Left lung (tissue), 4 donors: ENCODE measurements at regions not wholly inside any gene's neighbourhood (a gene's known extent, or its start where the extent isn't known, plus 50 kb on each side); places are given as distances from the start of the nearest gene placed in this dataset.

Experiments used
- ATAC-seq: fragments of 200-7000 bp; cut with Tn5 transposase; one replicate; pipeline ENCODE4 v1.9.1; 2020; ENCODE audit warnings: moderate library complexity
- DNase-seq, 4 donors: peaks; one replicate each; pipeline ENCODE4 v3.0.0-alpha.2; 2013 to 2020
- H3K27ac ChIP-seq, 2 donors: fragments of 200-600 bp; sonication (generic) in 1 of 2; one replicate each; pipeline versions ENCODE4 v1.5.0 to v1.8.0; 2020 to 2021
- H3K27me3 ChIP-seq, 2 donors: fragments of 200-600 bp; sonication (generic) in 1 of 2; one replicate each; pipeline versions ENCODE4 v1.5.0 to v1.8.0; 2020 to 2021
- H3K36me3 ChIP-seq, 2 donors: fragments of 200-600 bp; sonication (generic) in 1 of 2; one replicate each; pipeline versions ENCODE4 v1.5.0 to v1.8.0; 2020 to 2021
- H3K4me1 ChIP-seq, 2 donors: fragments of 200-600 bp; one replicate each; pipeline ENCODE4 v1.8.0; 2021
- H3K4me3 ChIP-seq, 2 donors: fragments of 200-600 bp; sonication (generic) in 1 of 2; one replicate each; pipeline versions ENCODE4 v1.5.0 to v1.8.0; 2020 to 2021; ENCODE audit warnings: mild to moderate bottlenecking in 1 of 2
- H3K9me3 ChIP-seq, 2 donors: fragments of 200-600 bp; sonication (generic) in 1 of 2; one replicate each; pipeline versions ENCODE4 v1.5.0 to v1.8.0; 2020 to 2021
- CTCF ChIP-seq, 2 donors: fragments of 200-600 bp; sonication (generic) in 1 of 2; IDR thresholded peaks; one replicate each; pipeline versions ENCODE4 v1.5.0 to v1.8.0; 2021; ENCODE audit warnings: antibody characterized with exemption in 2 of 2
- intact Hi-C, 2 donors: fragments of 100-400 bp; cut with DNase I; formaldehyde crosslinking; loops; one replicate each; pipeline versions ENCODE4 v1.11.2 to v1.14.2; 2022
- donor health status: DM: no; HTN: yes; CAD: no.
- donor health status: DM: no; HTN: no; CAD: no.

GRCh38 chr6:16063580-16063979 is 65.3 kb upstream of the MYLIP start:
- Histone ChIP-seq H3K27ac (no peak overlapping the region), H3K36me3 (no peaks in the 10 kb centered on the region), H3K27me3 (no peaks in the 10 kb centered on the region), H3K4me3 (no peak overlapping the region), H3K9me3 (no peaks in the 10 kb centered on the region), H3K4me1 (no peaks in the 10 kb centered on the region)
- intact Hi-C loops = no loop called here
- TF ChIP-seq CTCF (IDR thresholded peaks at IDR 0.05) = no peak
- no peak for ATAC-seq
- DNase-seq = no peak

DNA sequence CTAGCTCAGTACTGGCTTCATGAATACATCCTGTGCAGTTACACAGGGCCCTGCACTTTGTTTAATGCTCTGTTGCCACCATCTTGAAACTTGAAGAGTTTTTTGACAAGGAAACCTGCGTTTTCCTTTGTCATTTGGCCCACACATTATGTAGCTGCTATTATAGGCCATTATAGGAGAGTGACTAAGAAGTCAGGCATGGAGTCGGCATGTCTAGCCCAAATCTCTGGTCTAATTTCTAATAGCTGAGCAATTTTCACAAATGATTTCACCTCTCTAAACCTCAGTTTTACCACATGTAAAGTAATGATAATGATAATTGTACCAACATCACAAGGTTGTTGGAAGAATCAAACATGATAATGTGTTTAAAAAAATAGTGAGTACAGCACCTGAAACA is 67.1 kb upstream of the MYLIP start:
- ATAC-seq = no peak
- no peak for TF ChIP-seq CTCF (IDR thresholded peaks at IDR 0.05)
- Histone ChIP-seq H3K36me3 (no peaks in the 10 kb centered on the region), H3K27ac (no peak overlapping the region), H3K4me3 (no peak overlapping the region), H3K9me3 (no peaks in the 10 kb centered on the region), H3K27me3 (no peaks in the 10 kb centered on the region), H3K4me1 (no peaks in the 10 kb centered on the region)
- DNase-seq = no peak
- intact Hi-C loops = no loop called here

GRCh38 chr6:16060039-16060438 is 68.8 kb upstream of the MYLIP start:
- TF ChIP-seq CTCF (IDR thresholded peaks at IDR 0.05) = no peak
- Histone ChIP-seq H3K36me3 (no peaks in the 10 kb centered on the region), H3K4me3 (no peak overlapping the region), H3K27me3 (no peaks in the 10 kb centered on the region), H3K4me1 (no peaks in the 10 kb centered on the region), H3K9me3 (no peaks in the 10 kb centered on the region), H3K27ac (no peak overlapping the region)
- intact Hi-C loops = no loop called here
- ATAC-seq (no peak), DNase-seq (no peak)

DNA sequence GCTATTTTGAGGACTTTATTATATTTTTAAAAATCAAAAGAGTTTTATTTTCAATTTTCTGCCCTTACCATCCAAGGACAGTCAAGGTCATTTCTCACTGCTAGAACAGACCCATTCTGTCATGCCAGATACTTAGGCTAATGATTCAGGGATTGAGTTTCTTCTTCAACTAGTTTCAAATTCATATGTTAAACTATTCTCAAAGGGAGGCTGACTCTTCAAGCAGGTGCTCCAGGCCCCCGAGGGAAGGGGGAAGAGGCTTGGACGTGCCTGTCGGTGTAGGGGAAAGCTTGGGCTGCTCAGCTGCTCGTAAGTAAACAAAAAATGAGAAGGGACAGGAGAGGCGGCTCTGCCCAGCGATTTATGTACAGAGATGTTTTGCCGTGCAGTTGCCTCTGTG is 69.4 kb upstream of the MYLIP start:
- DNase-seq (no peak), ATAC-seq (no peak)
- H3K36me3 ChIP-seq = no peaks in the 10 kb centered on the region
- no peak overlapping the region for H3K4me3 ChIP-seq
- no peaks in the 10 kb centered on the region for H3K4me1 ChIP-seq
- TF ChIP-seq CTCF (IDR thresholded peaks at IDR 0.05) = no peak
- intact Hi-C loops = no loop called here
- no peaks in the 10 kb centered on the region for H3K9me3 ChIP-seq
- no peaks in the 10 kb centered on the region for H3K27me3 ChIP-seq
- no peak overlapping the region for H3K27ac ChIP-seq

DNA sequence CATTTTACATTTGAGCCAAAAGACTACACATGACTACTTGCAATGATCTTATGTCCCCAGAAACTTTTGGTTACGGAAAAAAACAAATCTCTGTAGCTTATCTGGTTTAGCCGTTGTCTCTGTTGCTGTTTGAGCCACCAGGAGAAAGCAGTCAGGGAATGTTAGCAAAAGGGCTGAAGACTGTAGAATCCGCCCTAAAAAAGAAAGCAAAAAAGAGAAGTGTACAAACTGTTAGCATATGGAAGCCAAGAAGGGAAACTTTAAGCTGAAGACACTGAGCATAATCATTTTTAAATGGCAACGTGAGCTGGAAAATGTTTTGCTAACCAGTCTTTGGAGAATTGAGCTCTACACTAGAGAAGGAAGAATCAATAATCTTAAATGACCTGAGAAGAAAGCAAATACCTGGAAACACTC is 69.9 kb upstream of the MYLIP start:
- no peak for TF ChIP-seq CTCF (IDR thresholded peaks at IDR 0.05)
- no peaks in the 10 kb centered on the region for H3K27me3 ChIP-seq
- no peak overlapping the region for H3K27ac ChIP-seq
- H3K9me3 ChIP-seq = no peaks in the 10 kb centered on the region
- no peaks in the 10 kb centered on the region for H3K4me1 ChIP-seq
- no peak for DNase-seq
- no peaks in the 10 kb centered on the region for H3K36me3 ChIP-seq
- H3K4me3 ChIP-seq = no peak overlapping the region
- no peak for ATAC-seq
- intact Hi-C loops = no loop called here
